ENCODE measurements at regions not wholly inside any gene's neighbourhood (a gene's known extent, or its start where the extent isn't known, plus 50 kb on each side); places are given as distances from the start of the nearest gene placed in this dataset.
A peak's percentile ranks its signal among the peaks of the same experiment; 100 is the strongest.

- no peak for DNase-seq (ENCODE audit: low read depth, low spot score)
- H3K4me3 ChIP-seq (ENCODE audit: low read depth, low read length): no peak overlapping the region
- in situ Hi-C loops (cut with HindIII; ENCODE audit: low sequenced_read_pairs): no loop called here
- TF ChIP-seq, protein P1, sequence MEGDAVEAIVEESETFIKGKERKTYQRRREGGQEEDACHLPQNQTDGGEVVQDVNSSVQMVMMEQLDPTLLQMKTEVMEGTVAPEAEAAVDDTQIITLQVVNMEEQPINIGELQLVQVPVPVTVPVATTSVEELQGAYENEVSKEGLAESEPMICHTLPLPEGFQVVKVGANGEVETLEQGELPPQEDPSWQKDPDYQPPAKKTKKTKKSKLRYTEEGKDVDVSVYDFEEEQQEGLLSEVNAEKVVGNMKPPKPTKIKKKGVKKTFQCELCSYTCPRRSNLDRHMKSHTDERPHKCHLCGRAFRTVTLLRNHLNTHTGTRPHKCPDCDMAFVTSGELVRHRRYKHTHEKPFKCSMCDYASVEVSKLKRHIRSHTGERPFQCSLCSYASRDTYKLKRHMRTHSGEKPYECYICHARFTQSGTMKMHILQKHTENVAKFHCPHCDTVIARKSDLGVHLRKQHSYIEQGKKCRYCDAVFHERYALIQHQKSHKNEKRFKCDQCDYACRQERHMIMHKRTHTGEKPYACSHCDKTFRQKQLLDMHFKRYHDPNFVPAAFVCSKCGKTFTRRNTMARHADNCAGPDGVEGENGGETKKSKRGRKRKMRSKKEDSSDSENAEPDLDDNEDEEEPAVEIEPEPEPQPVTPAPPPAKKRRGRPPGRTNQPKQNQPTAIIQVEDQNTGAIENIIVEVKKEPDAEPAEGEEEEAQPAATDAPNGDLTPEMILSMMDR (IDR thresholded peaks at IDR 0.05; ENCODE audit: low read depth, low read length): no peak
These were observed 79.6 kb upstream of the SPANXN2 start for GRCh38 chrX:143800150-143800549.

DNA sequence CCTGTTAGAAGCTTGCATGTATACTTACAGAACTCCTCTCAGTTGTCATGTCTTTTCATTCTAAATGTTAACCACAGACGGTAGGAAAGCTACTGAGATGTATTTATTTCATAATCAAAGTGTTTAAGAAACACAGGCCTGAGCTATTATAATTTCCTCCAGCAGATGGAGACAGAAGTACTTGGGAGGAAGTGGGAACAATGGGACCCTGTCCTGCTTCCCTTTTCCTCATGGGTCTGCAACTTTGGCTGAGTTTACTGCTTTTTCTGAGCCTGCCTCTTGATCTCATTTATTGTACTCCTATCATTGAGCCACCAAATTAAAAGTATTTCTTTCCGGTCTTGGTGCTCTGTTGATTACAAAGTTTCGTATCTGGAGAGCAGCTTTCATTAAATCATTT is 67.7 kb upstream of the SPANXN2 start:
- TF ChIP-seq, protein P1 (IDR thresholded peaks at IDR 0.05; ENCODE audit: low read depth, low read length): peak; percentile 50
- in situ Hi-C loops (cut with HindIII; ENCODE audit: low sequenced_read_pairs): no loop called here
- DNase-seq (ENCODE audit: low read depth, low spot score): peak; percentile 43
- no peak overlapping the region for H3K4me3 ChIP-seq (ENCODE audit: low read depth, low read length)

- no peak for DNase-seq (ENCODE audit: low read depth, low spot score)
- TF ChIP-seq, protein P1 (IDR thresholded peaks at IDR 0.05; ENCODE audit: low read depth, low read length): no peak
- H3K4me3 ChIP-seq (ENCODE audit: low read depth, low read length): no peak overlapping the region
- in situ Hi-C loops (cut with HindIII; ENCODE audit: low sequenced_read_pairs): no loop called here
These were observed 66.8 kb upstream of the SPANXN2 start for GRCh38 chrX:143787341-143787740.

DNA sequence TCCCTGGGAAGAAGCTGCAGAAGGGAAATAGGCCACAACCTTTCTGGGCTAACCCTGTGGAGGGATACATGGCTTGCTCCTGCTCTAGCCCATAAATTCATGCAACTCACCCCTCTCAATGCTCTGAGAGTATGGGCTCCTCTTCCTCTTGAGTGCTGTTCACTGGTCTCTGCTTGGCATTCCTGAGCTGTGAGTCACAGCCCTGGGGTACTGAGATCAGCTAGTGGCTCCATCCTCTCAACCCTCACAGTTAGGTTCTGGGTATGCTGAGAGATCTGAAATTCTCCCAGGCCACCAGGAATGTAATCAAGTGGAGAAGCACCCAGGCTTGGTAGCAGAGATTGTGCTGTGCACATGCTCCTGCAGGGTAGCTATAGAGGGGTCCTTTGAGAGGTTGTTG is 60.6 kb upstream of the SPANXN2 start:
- no peak overlapping the region for H3K4me3 ChIP-seq (ENCODE audit: low read depth, low read length)
- TF ChIP-seq, protein P1 (IDR thresholded peaks at IDR 0.05; ENCODE audit: low read depth, low read length): no peak
- in situ Hi-C loops (cut with HindIII; ENCODE audit: low sequenced_read_pairs): no loop called here
- peak; percentile 37 for DNase-seq (ENCODE audit: low read depth, low spot score)
